ENCODE measurements at regions not wholly inside any gene's neighbourhood (a gene's known extent, or its start where the extent isn't known, plus 50 kb on each side); places are given as distances from the start of the nearest gene placed in this dataset.

DNA sequence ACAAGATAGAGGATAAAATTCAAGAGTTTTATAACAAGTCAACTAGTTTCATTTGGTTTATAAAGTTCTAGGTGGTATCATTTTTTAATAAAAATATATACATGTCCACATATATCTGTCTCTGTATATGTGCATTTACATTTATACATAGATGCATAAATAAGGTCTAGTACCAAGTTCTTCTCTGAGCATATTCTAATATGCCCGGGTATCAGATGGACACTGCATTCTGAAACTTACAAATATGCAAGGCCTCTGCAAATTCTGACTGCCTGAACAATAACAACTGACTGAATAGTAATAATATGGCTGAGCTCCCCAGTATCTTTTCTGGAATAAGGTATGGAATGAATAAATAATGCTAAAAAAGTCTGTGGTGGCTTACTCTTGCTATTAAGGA, 304.8 kb downstream of the KLF12 start:
- Histone ChIP-seq H2AFZ (ENCODE audit: low read depth, low read length, poor library complexity, severe bottlenecking) (no peak overlapping the region), H4K20me1 (ENCODE audit: insufficient read depth) (no peaks in the 10 kb centered on the region), H3K27ac (ENCODE audit: low read depth, low read length) (no peak overlapping the region), H3K4me2 (ENCODE audit: low read length) (no peak overlapping the region), H3K9ac (ENCODE audit: low read length) (no peak overlapping the region), H3K27me3 (ENCODE audit: insufficient read depth, low read length) (no peaks in the 10 kb centered on the region), H3K79me2 (ENCODE audit: insufficient read depth, low read length) (no peaks in the 10 kb centered on the region), H3K9me3 (ENCODE audit: control insufficient read depth in 1 of 2, insufficient read depth in 1 of 2, low read depth in 1 of 2, low read length in 2 of 2) (no peaks in the 10 kb centered on the region), H3K4me3 (replicated peaks in 1 of 2; ENCODE audit: low read depth in 1 of 2, low read length in 2 of 2) (no peak overlapping the region), H3K36me3 (ENCODE audit: control insufficient read depth in 1 of 2, insufficient read depth in 2 of 2, low read length in 2 of 2) (no peaks in the 10 kb centered on the region), H3K9me2 (ENCODE audit: insufficient read depth) (no peaks in the 10 kb centered on the region), H3K4me1 (ENCODE audit: control insufficient read depth in 1 of 2, insufficient read depth in 2 of 2, low read length in 2 of 2) (no peaks in the 10 kb centered on the region)
- no peak for ATAC-seq
- DNase-seq (ENCODE audit: low read depth, low spot score) = no peak
- BruUV-seq (replicated peaks) = no TSS peak
- ChIA-PET POLR2A (no interaction called here), RAD21 (ENCODE audit: low non-redundant PET in 1 of 2, low total read pairs in 2 of 2, uncharacterized antibody in 2 of 2, unreplicated experiment in 2 of 2) (no interaction called here), CTCF (no interaction called here)
- TF ChIP-seq EZH2 (IDR thresholded peaks at IDR 0.05) = no peak
- no peak for TF ChIP-seq JUND (IDR thresholded peaks at IDR 0.05)
- TF ChIP-seq ZNF274 (IDR thresholded peaks at IDR 0.05; ENCODE audit: low read depth, low read length) = no peak
- TF ChIP-seq, protein P1, sequence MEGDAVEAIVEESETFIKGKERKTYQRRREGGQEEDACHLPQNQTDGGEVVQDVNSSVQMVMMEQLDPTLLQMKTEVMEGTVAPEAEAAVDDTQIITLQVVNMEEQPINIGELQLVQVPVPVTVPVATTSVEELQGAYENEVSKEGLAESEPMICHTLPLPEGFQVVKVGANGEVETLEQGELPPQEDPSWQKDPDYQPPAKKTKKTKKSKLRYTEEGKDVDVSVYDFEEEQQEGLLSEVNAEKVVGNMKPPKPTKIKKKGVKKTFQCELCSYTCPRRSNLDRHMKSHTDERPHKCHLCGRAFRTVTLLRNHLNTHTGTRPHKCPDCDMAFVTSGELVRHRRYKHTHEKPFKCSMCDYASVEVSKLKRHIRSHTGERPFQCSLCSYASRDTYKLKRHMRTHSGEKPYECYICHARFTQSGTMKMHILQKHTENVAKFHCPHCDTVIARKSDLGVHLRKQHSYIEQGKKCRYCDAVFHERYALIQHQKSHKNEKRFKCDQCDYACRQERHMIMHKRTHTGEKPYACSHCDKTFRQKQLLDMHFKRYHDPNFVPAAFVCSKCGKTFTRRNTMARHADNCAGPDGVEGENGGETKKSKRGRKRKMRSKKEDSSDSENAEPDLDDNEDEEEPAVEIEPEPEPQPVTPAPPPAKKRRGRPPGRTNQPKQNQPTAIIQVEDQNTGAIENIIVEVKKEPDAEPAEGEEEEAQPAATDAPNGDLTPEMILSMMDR (IDR thresholded peaks at IDR 0.05 in 2 of 3, conservative IDR thresholded peaks at IDR 0.05 in 1 of 3; ENCODE audit: borderline replicate concordance in 1 of 3, insufficient read depth in 1 of 3, low read depth in 2 of 3, low read length in 2 of 3) = no peak
- TF ChIP-seq EZH2phosphoT487 (IDR thresholded peaks at IDR 0.05; ENCODE audit: borderline replicate concordance) = no peak
- TF ChIP-seq, protein P2, sequence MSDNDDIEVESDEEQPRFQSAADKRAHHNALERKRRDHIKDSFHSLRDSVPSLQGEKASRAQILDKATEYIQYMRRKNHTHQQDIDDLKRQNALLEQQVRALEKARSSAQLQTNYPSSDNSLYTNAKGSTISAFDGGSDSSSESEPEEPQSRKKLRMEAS (IDR thresholded peaks at IDR 0.05) = no peak
- no peak for TF ChIP-seq SIN3A (IDR thresholded peaks at IDR 0.05; ENCODE audit: low read depth)
- no peak for TF ChIP-seq TCF7L2 (IDR thresholded peaks at IDR 0.05; ENCODE audit: borderline replicate concordance, extremely low read depth, insufficient read depth, insufficient read length)
- TF ChIP-seq FOSL1 (IDR thresholded peaks at IDR 0.05; ENCODE audit: low read depth) = no peak
- no peak for TF ChIP-seq ELF1 (IDR thresholded peaks at IDR 0.05; ENCODE audit: borderline replicate concordance, low read depth)
- no peak for TF ChIP-seq EGR1 (IDR thresholded peaks at IDR 0.05; ENCODE audit: low read depth)
- TF ChIP-seq POLR2A (IDR thresholded peaks at IDR 0.05; ENCODE audit: borderline replicate concordance, extremely low read depth, insufficient read depth, insufficient read length) = no peak
- no peak for TF ChIP-seq REST (IDR thresholded peaks at IDR 0.05; ENCODE audit: low read depth)
- TF ChIP-seq CEBPB (IDR thresholded peaks at IDR 0.05; ENCODE audit: low read depth) = no peak
- intact Hi-C loops (cut with micrococcal nuclease) = no loop called here

All from HCT116 (cell line).